ENCODE measurements at regions not wholly inside any gene's neighbourhood (a gene's known extent, or its start where the extent isn't known, plus 50 kb on each side); places are given as distances from the start of the nearest gene placed in this dataset.
"Not testable (repeated sequence)": the region's sequence is repeated elsewhere in the genome, so short reads cannot be mapped to it uniquely, and the experiment has no call there.

DNA sequence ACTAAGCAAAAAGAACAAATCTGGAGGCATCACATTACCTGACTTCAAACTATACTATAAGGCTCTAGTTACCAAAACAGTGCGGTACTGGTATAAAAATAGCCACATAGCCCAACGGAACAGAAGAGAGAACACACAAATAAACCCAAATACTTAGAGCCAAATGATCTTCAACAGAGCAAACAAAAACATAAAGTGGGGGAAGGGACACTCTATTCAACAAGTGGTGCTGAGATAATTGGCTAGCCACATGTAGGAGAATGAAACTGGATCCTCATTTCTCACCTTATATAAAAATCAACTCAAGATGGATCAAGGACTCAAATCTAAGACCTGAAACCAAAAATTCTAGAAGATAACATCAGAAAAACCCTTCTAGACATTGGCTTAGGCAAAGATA is 89.9 kb upstream of the ZNF608 start:
- intact Hi-C loops (cut with DNase I); DNase-seq: not testable (repeated sequence)

GRCh38 chr5:124839371-124839998 is 93.0 kb upstream of the ZNF608 start:
- intact Hi-C loops (cut with DNase I): no loop called here
- no peak for DNase-seq

GRCh38 chr5:124841829-124842712 is 95.6 kb upstream of the ZNF608 start:
- intact Hi-C loops (cut with DNase I): no loop called here
- DNase-seq: no peak

- intact Hi-C loops (cut with DNase I): no loop called here
- no peak for DNase-seq
These were observed 96.5 kb upstream of the ZNF608 start for GRCh38 chr5:124842725-124843595.

DNA sequence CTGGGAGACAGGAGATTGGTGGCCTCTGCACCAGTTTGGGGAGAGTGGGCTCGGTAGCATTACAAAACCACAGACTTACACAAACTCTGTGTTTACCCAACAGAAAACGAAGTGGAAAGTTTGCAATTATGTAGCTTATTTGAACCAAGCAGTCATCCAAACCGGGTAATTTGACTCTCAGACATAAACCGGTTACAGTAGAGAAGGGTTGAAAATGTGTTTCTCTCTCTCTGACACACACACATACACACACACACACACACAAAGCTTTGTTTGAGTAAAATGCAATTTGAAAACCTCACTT is 97.1 kb upstream of the ZNF608 start:
- intact Hi-C loops (cut with DNase I): no loop called here
- no peak for DNase-seq

DNA sequence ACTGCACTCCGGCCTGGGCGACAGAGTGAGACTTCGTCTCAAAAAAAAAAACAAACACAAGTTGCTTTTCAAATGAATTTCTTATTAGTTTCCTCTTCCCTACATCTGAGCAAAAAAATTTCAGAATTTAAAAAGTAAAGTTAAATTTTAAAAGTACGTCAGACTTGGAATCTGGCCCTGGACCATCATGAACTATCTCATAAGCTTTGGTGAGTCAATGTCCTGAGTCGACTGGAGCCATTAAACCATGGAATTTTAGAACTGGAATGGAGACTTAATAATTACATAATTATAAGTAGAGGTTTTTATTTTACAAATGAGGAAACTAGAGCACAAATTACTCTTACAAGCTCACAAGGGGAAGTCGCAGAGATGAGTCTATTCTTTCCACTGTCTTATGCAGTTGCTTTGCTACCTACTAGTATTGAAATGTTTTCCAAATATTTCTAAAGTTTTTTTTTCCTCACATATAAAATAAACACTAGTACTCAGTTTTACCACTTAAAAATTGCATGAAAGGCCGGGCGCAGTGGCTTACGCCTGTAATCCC is 98.0 kb upstream of the ZNF608 start:
- intact Hi-C loops (cut with DNase I): no loop called here
- no peak for DNase-seq

GRCh38 chr5:124847907-124848306 is 101.5 kb upstream of the ZNF608 start:
- DNase-seq: no peak
- intact Hi-C loops (cut with DNase I): no loop called here

DNA sequence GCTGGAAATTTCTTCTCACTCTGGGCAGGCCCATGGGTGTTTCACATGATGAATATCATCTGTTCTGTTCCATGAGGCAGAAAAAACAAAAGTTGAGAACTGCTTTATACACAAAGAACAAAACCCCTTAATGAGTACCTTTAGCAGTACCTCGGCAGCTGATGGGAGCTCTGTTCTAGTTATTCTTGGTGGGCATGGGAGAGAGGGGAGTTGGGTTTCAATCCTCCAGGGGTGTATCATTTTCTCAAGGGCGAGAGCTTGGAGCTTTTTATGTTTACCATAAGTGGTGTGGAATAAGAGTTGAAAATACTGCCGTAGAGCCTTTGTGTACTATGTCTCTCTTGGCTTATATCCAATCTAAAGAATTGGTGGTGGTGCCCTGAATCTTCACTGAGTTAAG is 103.3 kb upstream of the ZNF608 start:
- DNase-seq: no peak
- intact Hi-C loops (cut with DNase I): no loop called here

GRCh38 chr5:124856726-124857125 is 110.3 kb upstream of the ZNF608 start:
- intact Hi-C loops (cut with DNase I): no loop called here
- DNase-seq: no peak

GRCh38 chr5:124858612-124859011 is 112.2 kb upstream of the ZNF608 start:
- no peak for DNase-seq
- intact Hi-C loops (cut with DNase I): no loop called here

- DNase-seq: peak in 5 of 10 donors; percentile 10 to 78 (median 22)
- intact Hi-C loops (cut with DNase I): no loop called here
These were observed 112.6 kb upstream of the ZNF608 start for GRCh38 chr5:124859027-124859426.

- intact Hi-C loops (cut with DNase I): no loop called here
- DNase-seq: no peak
These were observed 113.3 kb upstream of the ZNF608 start for GRCh38 chr5:124859556-124860290.

- DNase-seq: no peak
- intact Hi-C loops (cut with DNase I): no loop called here
These were observed 113.8 kb upstream of the ZNF608 start for GRCh38 chr5:124860291-124860655.

DNA sequence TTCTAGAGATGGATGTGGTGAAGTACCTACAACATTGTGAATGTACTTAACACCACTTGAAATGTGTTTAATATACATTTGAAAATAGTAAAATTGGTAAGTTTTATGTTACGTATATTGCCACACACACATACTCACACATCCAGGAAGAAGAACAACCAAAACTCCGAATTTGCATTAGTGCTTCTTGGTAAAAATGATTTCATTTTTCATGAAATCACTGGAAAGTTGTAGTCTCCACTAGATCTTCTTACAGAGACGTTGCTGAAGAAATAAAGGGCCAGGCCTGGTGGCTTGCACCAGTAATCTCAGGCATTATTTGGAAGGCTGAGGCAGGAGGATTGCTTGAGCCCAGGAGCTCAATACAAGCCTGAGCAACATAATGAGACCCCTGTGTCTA is 118.6 kb upstream of the ZNF608 start:
- DNase-seq: no peak
- intact Hi-C loops (cut with DNase I): no loop called here

DNA sequence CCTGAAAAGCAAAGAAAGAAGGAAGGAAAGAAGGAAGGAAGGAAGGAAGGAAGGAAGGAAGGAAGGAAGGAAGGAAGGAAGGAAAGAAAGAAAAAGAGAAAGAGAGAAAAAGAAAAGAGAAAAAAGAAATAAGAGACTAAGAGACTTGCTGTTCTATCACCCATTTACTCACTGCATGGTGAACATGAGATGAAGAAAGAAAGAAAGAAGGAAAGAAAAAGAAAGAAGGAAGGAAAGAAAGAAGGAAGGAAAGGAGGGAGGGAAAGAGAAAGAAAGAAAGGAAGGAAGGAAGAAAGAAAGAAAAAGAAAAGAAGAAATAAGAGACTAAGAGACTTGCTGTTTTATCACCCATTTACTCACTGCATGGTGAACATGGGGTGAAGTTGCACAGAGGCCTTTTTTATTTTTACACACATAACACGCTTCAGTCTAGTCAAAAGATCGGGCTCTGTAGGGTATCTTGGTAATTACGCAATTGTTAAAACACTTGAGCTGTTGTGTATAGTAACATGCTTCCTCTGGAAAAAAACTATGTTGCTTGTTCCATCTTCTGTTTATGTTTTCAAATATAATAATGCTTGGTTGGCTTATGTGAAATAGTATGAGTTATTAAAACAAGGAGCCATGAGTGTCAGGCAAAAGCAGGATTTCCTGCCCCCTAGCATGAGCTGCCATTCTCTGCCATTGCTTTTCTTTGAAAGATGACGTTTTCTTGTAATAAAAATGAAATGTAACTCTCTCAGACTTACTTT is 119.3 kb upstream of the ZNF608 start:
- intact Hi-C loops (cut with DNase I): no loop called here
- no peak for DNase-seq

DNA sequence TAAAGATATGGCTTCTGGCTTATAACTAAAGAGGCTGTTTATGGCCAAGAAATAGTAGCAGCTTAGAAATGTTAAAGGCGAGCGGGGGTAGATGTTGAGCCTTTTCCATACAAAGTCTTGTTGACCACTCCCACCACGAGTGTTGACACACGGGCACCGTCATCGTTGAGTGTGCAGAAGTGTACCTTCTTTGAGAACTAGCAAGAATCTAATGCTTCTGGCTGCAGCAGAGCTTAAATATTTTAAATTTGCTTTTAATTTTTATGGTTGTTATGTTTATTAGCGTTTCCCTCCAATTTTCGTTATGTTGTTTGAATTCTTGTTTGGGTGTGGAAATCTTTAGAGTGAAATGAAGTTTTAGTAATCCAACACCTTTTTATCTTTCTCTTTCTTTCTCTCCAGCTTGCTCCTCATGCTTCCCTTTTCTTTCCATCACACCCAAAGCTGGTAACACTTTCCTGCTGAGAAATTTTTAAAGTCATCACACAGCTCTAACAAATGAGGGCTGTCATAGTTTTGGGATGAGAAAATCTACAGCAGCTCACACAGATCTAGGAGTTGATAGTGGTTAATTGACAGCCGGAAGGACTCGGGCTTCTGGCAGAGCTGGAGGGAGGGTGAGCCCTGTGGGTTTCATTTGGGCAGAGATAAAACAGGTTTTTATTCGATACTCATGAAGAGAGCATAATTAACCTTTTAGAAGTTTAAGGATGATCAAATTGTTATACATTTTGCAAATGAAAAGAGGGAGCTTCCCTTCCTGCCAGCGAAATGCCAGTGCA is 120.1 kb upstream of the ZNF608 start:
- DNase-seq: no peak
- intact Hi-C loops (cut with DNase I): no loop called here

GRCh38 chr5:124867137-124867704 is 120.8 kb upstream of the ZNF608 start:
- intact Hi-C loops (cut with DNase I): no loop called here

DNA sequence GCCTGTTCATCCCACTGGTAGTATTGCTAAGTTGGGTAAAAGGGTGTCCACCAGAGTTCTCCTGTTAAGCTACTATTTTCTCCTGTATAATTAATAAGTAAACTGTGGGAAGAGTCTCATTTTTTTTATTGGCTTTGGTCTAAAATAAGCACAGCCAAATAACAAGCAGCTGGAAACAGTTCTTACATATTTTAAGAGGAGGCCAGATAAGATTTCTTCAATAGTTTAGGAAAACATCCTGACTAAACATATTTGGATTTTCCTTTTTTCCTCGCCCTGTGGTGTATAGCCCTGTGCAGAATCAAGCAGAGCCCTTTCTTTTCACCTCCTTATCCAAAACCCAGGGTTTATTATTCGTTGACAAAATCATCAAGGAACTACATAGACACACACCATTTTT is 122.2 kb upstream of the ZNF608 start:
- intact Hi-C loops (cut with DNase I): no loop called here

More at GRCh38 chr5:124867137-124867704, 120.8 kb upstream of the ZNF608 start:
- no peak for DNase-seq

More for the DNA sequence above, 122.2 kb upstream of the ZNF608 start:
- DNase-seq: no peak

All from posterior cingulate gyrus (tissue), 11 donors.